Bronchial epithelial cell (primary cell): ENCODE measurements at regions not wholly inside any gene's neighbourhood (a gene's known extent, or its start where the extent isn't known, plus 50 kb on each side); places are given as distances from the start of the nearest gene placed in this dataset.
A peak's percentile ranks its signal among the peaks of the same experiment; 100 is the strongest.

ENCODE experiments used
- DNase-seq: peaks from one replicate; pipeline ENCODE4 v3.0.0-alpha.2; 2010; ENCODE audit warnings: low read depth
- FAIRE-seq: peaks from 2 replicates; lab custom pipeline; 2011; peaks lifted over from hg19 to GRCh38; lab: Jason Lieb, UNC
- H3K27me3 ChIP-seq: 2 replicates; pipeline ENCODE4 v1.5.1; 2011; ENCODE audit warnings: low read length; ENCODE audit not compliant: control insufficient read depth, insufficient read depth
- H3K36me3 ChIP-seq: 2 replicates; pipeline ENCODE4 v1.5.1; 2011; ENCODE audit warnings: low read length; ENCODE audit not compliant: control insufficient read depth, insufficient read depth
- H3K4me3 ChIP-seq: 2 replicates; pipeline ENCODE4 v1.5.1; 2011; ENCODE audit warnings: mild to moderate bottlenecking, low read depth, low read length, control low read depth
- TF ChIP-seq, protein P1 (sequence below): IDR thresholded peaks from 2 replicates; pipeline ENCODE4 v1.5.1; 2011; ENCODE audit warnings: mild to moderate bottlenecking, moderate library complexity, low read length, control low read depth, inconsistent platforms; ENCODE audit not compliant: insufficient read depth, severe bottlenecking

DNA sequence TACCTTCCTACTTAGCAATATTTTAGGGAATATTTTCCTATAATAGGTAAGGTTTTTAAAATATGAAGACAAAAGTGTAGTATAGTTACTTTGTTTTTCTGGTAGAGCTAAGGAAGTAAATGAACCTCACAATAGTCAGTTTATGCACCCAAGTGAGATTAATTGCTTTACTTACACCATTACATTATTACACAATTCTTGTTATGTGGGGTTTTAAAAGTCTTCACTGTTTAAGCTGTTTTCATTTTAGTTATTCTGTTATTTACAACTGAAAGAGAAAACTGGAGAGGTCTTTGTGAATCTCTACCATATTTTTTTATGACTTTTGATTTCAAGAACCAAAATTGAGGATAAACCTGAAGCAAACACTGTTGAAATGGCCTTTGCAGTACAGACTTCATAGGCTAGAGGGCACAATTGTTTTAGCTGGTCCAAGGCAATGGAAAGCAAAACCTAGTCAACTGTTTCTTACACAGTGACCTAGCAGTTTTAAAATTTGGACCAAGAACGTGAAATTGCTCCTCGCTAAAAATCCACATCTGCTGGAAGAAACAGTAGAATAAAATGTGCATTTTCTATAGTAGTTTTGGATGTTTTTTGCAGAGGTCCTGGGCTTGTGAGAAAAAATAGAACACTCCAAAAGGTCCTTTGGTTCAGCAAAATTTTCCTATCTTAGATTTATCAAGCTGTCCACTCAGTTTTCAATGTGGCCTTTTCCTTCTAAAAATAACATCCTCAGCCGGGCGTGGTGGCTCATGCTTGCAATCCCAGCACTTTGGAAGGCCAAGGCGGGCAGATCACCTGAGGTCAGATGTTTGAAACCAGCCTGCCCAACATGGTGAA, 66.4 kb upstream of the FER start:
- no peak overlapping the region for H3K4me3 ChIP-seq

DNA sequence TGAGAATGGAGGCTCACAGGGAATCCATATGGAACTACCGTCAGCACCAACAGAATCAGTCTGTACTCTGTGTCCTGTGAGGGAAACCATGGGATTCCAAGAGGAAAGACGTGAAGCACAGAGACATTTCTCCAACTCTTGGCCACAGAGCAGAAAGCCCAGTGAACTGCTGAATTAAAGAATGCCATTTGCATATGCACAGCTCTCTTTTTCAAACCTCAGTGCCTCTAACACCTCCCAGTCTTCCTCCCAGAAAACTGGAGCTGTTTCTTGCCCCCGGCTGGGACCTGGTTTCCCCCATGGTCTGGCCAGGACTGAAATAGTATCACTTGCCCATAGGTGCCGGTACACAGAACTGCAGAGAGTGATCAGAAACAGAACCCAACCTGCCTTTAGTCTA, 69.6 kb upstream of the FER start:
- no peak overlapping the region for H3K4me3 ChIP-seq
- FAIRE-seq: no peak
- H3K27me3 ChIP-seq: peaks cover 4% of the 10 kb centered on the region
- no peaks in the 10 kb centered on the region for H3K36me3 ChIP-seq
- no peak for DNase-seq
- TF ChIP-seq, protein P1, sequence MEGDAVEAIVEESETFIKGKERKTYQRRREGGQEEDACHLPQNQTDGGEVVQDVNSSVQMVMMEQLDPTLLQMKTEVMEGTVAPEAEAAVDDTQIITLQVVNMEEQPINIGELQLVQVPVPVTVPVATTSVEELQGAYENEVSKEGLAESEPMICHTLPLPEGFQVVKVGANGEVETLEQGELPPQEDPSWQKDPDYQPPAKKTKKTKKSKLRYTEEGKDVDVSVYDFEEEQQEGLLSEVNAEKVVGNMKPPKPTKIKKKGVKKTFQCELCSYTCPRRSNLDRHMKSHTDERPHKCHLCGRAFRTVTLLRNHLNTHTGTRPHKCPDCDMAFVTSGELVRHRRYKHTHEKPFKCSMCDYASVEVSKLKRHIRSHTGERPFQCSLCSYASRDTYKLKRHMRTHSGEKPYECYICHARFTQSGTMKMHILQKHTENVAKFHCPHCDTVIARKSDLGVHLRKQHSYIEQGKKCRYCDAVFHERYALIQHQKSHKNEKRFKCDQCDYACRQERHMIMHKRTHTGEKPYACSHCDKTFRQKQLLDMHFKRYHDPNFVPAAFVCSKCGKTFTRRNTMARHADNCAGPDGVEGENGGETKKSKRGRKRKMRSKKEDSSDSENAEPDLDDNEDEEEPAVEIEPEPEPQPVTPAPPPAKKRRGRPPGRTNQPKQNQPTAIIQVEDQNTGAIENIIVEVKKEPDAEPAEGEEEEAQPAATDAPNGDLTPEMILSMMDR: no peak

More for the DNA sequence above, 66.4 kb upstream of the FER start:
- DNase-seq (peak; percentile 69), FAIRE-seq (no peak)
- Histone ChIP-seq H3K36me3 (no peaks in the 10 kb centered on the region), H3K27me3 (peaks cover 2% of the 10 kb centered on the region)
- TF ChIP-seq, protein P1: peak; percentile 77

DNA sequence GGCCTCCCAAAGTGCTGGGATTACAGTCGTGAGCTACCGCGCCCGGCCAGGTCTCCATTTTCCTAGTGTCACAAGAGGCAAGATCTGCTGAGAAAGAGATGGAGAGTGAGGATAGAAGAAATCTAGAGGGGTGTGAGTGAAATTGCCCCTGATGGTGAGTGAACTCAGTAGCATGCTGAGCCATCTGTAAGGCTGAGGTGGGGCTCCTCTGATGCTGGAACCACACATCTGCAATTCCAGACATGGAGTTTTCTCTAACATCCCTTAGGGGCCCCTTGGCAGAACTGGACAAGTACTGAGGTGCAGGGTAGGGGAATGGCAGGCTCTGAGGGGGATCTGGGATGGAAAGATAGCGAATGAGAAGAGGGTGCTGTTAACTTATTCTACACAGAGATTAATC, 72.0 kb upstream of the FER start:
- DNase-seq (no peak), FAIRE-seq (no peak)

DNA sequence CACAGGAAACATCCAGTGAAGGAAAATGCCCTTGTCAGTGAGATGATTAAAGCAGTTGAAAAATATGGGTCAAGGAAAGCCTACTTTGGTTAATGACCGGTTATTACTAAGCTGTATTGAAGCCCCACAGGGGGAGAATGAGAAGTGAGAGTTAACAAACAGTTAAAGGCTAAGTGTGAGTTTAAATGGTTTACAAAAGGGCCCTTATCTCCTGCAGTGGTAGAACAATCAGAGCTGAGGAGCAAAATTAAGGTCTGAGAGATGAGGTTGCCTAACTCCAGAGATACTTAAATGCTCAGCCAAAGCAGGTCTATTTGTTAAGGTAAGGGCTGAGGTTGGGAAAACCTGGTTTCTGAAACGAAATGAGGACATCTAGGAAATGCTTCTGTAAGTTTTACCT, 75.1 kb upstream of the FER start:
- TF ChIP-seq, protein P1: no peak
- no peak for FAIRE-seq
- Histone ChIP-seq H3K36me3 (no peaks in the 10 kb centered on the region), H3K27me3 (peaks cover 3% of the 10 kb centered on the region), H3K4me3 (no peak overlapping the region)
- no peak for DNase-seq

More for the DNA sequence above, 72.0 kb upstream of the FER start:
- Histone ChIP-seq H3K36me3 (no peaks in the 10 kb centered on the region), H3K27me3 (peaks cover 4% of the 10 kb centered on the region), H3K4me3 (no peak overlapping the region)
- TF ChIP-seq, protein P1: no peak

DNA sequence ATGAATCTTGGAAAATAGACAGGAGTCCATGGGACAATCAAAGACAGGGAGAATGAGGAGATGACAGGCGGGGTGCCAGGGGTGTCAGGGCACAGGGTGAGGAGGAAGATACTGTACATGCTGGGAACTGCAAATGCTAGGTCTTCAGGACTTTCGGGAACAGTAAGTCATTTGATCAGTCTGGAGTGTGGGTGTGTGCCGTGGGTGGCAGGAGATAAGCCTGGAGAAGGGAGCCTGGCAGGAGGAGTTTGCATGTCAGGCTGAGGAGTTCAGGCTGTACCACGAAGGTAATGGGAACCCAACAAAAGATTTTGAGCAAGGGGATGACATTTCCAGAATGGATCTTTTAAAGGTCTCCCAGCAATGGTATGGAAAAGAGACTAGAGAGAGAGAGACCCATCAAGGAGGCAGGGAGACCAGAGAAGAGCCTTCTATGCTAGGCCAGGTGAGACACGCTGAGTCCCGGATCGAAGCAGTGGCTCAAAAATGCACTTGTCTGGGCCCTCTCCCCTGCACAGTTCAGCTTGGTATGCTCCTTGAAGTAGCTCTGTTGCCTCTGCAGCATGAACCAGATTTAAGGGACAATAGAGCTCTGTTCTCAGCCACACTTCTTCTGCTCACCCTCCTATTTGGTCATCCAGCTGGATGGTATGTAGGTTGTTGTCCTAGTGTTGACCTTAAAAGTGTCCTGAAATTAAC, 77.0 kb upstream of the FER start:
- TF ChIP-seq, protein P1: no peak
- Histone ChIP-seq H3K27me3 (peaks cover 3% of the 10 kb centered on the region), H3K4me3 (no peak overlapping the region), H3K36me3 (no peaks in the 10 kb centered on the region)
- FAIRE-seq (no peak), DNase-seq (no peak)
